MM.1S (cell line): ENCODE measurements at regions not wholly inside any gene's neighbourhood (a gene's known extent, or its start where the extent isn't known, plus 50 kb on each side); places are given as distances from the start of the nearest gene placed in this dataset.

Experiments
- EZH2 ChIP-seq: fragments of 300-600 bp; sonication (generic); optimal IDR thresholded peaks from 2 replicates; pipeline ENCODE3; 2017; ENCODE audit warnings: low read depth, mild to moderate bottlenecking, antibody characterized with exemption, low read length, mixed read lengths
- TF ChIP-seq, protein P1 (sequence below): fragments of 300-600 bp; sonication (generic); IDR thresholded peaks from 2 replicates; pipeline ENCODE4 v1.5.1; 2016; ENCODE audit warnings: antibody characterized with exemption, low read length, mixed read lengths

DNA sequence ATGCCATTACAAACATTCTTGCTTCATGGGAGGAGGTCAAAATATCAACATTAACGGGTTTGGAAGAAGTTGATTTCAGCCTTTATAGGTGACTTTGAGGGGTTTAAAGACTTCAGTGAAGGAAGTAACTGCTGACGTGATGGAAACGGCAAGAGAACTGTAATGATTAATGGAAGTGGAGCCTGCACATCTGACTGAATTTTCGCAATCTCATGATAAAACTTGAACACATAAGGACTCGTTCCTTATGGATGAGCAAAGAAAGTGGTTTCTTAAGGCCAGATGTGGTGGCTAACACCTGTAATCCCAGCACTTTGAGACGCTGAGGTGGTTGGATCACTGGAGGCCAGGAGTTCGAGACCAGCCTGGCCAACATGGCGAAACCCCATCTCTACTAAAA lies 226.1 kb downstream of the BCAS1 start:
- TF ChIP-seq, protein P1, sequence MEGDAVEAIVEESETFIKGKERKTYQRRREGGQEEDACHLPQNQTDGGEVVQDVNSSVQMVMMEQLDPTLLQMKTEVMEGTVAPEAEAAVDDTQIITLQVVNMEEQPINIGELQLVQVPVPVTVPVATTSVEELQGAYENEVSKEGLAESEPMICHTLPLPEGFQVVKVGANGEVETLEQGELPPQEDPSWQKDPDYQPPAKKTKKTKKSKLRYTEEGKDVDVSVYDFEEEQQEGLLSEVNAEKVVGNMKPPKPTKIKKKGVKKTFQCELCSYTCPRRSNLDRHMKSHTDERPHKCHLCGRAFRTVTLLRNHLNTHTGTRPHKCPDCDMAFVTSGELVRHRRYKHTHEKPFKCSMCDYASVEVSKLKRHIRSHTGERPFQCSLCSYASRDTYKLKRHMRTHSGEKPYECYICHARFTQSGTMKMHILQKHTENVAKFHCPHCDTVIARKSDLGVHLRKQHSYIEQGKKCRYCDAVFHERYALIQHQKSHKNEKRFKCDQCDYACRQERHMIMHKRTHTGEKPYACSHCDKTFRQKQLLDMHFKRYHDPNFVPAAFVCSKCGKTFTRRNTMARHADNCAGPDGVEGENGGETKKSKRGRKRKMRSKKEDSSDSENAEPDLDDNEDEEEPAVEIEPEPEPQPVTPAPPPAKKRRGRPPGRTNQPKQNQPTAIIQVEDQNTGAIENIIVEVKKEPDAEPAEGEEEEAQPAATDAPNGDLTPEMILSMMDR: no peak
- TF ChIP-seq EZH2: no peak
